ENCODE measurements at regions not wholly inside any gene's neighbourhood (a gene's known extent, or its start where the extent isn't known, plus 50 kb on each side); places are given as distances from the start of the nearest gene placed in this dataset.

DNA sequence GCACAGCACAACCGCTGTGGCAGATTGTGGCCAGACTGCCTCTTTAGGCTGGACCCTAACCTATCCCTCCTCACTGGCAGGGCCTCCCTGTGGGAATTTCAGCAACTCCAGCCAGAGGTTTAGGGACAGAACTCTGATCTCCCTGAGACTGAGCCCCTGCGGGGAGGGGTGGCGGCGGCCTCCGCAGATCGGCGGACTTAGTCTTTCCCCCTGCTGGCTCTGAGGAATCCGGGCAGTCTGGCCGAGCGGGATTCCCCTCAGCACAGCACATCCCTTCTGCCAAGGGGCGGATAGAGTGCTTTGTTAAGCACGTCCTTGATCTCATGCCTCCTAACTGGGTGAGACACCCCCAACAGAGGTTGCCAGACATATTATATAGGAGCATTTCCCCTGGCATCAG is 224.2 kb upstream of the NPY start:
- TF ChIP-seq CTCF (conservative IDR thresholded peaks at IDR 0.05; ENCODE audit: control insufficient read depth, insufficient read depth, low read depth, low read length), result no peak
- no peak overlapping the region for H3K4me3 ChIP-seq (ENCODE audit: control insufficient read depth, low read depth, low read length)
- no peak for DNase-seq (ENCODE audit: low read depth)

DNA sequence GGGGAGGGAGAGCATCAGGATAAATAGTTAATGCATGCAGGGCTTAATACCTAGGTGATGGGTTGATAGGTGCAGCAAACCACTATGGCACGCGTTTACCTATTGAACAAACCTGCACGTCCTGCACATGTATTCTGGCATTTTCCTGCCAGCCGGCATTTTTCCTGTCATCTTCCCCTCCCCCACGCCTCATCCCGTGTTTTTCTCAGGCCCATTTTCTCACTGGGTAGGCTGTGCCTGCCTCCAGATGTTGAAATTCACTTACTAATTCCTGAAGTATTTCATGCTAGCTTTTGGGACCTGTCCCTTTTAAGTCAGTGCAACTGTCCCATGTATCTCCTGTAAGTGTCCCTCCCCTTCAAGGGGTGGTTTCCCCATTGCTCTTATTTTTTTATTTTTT is 220.3 kb upstream of the NPY start:
- no peak for TF ChIP-seq CTCF (conservative IDR thresholded peaks at IDR 0.05; ENCODE audit: control insufficient read depth, insufficient read depth, low read depth, low read length)
- DNase-seq (ENCODE audit: low read depth), result no peak
- H3K4me3 ChIP-seq (ENCODE audit: control insufficient read depth, low read depth, low read length), result no peak overlapping the region

- H3K4me3 ChIP-seq (ENCODE audit: control insufficient read depth, low read depth, low read length), result no peak overlapping the region
- no peak for DNase-seq (ENCODE audit: low read depth)
- TF ChIP-seq CTCF (conservative IDR thresholded peaks at IDR 0.05; ENCODE audit: control insufficient read depth, insufficient read depth, low read depth, low read length), result no peak
Measured at GRCh38 chr7:24069751-24070150, 214.2 kb upstream of the NPY start.

DNA sequence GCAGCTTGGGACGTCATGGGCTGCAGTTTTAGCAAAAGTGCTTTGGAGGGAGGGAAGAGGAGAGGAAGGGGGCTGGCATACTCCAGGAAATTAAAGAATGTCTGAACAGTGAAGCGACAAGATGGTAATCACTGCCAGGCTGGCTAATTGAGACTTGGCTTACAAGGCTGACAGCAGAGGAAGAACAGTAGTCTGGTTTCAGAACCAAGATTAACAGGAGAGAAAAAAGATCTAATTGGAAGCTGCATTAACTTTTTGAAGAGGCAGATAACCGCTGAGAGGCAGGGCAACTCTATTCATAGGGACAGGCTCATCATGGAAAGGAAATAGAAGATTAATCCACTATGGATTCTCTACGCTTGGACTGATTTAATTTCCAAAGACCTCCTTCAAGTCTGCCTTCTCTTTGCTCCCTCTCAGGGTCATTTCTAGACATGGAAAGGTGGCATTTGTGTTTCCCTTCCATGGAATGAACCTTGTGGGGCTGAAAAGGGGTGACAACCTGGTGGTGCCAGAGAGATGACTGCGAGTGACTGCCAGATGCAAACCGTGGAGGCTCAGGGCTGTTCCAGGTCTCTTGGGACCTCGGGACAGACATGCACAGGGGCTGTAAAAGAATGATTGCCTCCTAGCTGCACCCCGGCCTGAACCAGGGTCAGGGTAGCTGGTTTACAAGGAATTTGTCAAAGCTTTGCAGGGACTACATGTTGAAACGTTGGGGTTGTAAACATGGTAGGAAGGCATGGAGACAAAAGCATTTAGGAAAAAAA is 210.2 kb upstream of the NPY start:
- TF ChIP-seq CTCF (conservative IDR thresholded peaks at IDR 0.05; ENCODE audit: control insufficient read depth, insufficient read depth, low read depth, low read length), result no peak
- no peak for DNase-seq (ENCODE audit: low read depth)
- no peak overlapping the region for H3K4me3 ChIP-seq (ENCODE audit: control insufficient read depth, low read depth, low read length)

DNA sequence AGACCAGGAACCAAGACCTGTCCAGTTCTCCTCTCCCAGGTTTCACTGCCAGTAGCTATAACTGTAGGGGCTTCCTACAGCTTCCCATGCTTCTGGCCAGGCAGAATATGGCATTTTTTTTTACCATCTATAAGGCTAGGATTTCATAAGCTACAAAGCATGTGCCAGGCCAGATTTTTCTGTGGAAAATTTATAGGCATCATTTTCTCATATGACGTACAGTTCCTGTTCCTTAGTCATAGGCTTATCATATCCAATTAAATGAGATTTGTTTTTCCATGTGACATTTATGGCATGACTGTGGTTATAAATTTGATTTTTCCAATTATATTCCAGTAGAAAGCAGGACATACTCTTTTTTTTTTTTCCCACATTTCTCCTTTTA is 208.6 kb upstream of the NPY start:
- H3K4me3 ChIP-seq (ENCODE audit: control insufficient read depth, low read depth, low read length), result no peak overlapping the region
- no peak for TF ChIP-seq CTCF (conservative IDR thresholded peaks at IDR 0.05; ENCODE audit: control insufficient read depth, insufficient read depth, low read depth, low read length)
- DNase-seq (ENCODE audit: low read depth), result no peak

GRCh38 chr7:24082826-24083225 is 201.2 kb upstream of the NPY start:
- no peak overlapping the region for H3K4me3 ChIP-seq (ENCODE audit: control insufficient read depth, low read depth, low read length)
- DNase-seq (ENCODE audit: low read depth), result no peak
- no peak for TF ChIP-seq CTCF (conservative IDR thresholded peaks at IDR 0.05; ENCODE audit: control insufficient read depth, insufficient read depth, low read depth, low read length)

- no peak overlapping the region for H3K4me3 ChIP-seq (ENCODE audit: control insufficient read depth, low read depth, low read length)
- no peak for TF ChIP-seq CTCF (conservative IDR thresholded peaks at IDR 0.05; ENCODE audit: control insufficient read depth, insufficient read depth, low read depth, low read length)
Measured at GRCh38 chr7:24102988-24103387, 181.0 kb upstream of the NPY start.

More at GRCh38 chr7:24102988-24103387, 181.0 kb upstream of the NPY start:
- no peak for DNase-seq (ENCODE audit: low read depth)
